A549 (cell line): ENCODE measurements at regions not wholly inside any gene's neighbourhood (a gene's known extent, or its start where the extent isn't known, plus 50 kb on each side); places are given as distances from the start of the nearest gene placed in this dataset.
A peak's percentile ranks its signal among the peaks of the same experiment; 100 is the strongest.

Source experiments
- ATAC-seq, 2 experiments: fragments of 200-7000 bp in 1 of 2; fragments of >200 bp in 1 of 2; cut with Nextera tagmentation in 1 of 2; cut with Tn5 transposase in 1 of 2; 3 replicates each; pipeline versions ENCODE4 v1.8.0 to v1.9.1; 2018 to 2020; ENCODE audit warnings: mild to moderate bottlenecking in 1 of 2, moderate library complexity in 1 of 2
- CTCF ChIA-PET: fragments of 300-600 bp; sonication (Branson Sonifier 250); formaldehyde crosslinking; extraction: SDS; loops from one replicate; lab custom pipeline; 2021; ENCODE audit warnings: antibody characterized with exemption, inconsistent platforms; lab: Yijun Ruan, JAX
- POLR2A ChIA-PET: fragments of 350-600 bp; formaldehyde crosslinking; extraction: SDS; loops from one replicate; lab custom pipeline; 2021; ENCODE audit warnings: antibody characterized with exemption, inconsistent platforms; lab: Yijun Ruan, JAX
- DNase-seq, 2 experiments: peaks; one replicate each; pipeline versions ENCODE4 v3.0.0 to v3.0.0-alpha.2; 2011 to 2016; ENCODE audit warnings: low read depth in 1 of 2, low spot score in 1 of 2
- FAIRE-seq: peaks from 2 replicates; lab custom pipeline; 2011; peaks lifted over from hg19 to GRCh38; lab: Jason Lieb, UNC
- H3K27ac ChIP-seq, 2 experiments: fragments of >200 bp; sonication (Bioruptor Twin); formaldehyde crosslinking; 3 replicates each; pipeline ENCODE4 v1.5.1; 2016 to 2017
- H3K4me1 ChIP-seq: fragments of >200 bp; sonication (Bioruptor Twin); formaldehyde crosslinking; 3 replicates; pipeline ENCODE4 v1.6.1; 2016
- H3K4me2 ChIP-seq: fragments of >200 bp; sonication (Bioruptor Twin); formaldehyde crosslinking; 3 replicates; pipeline ENCODE4 v1.6.1; 2016
- H3K4me3 ChIP-seq: fragments of >200 bp; sonication (Bioruptor Twin); formaldehyde crosslinking; 3 replicates; pipeline ENCODE4 v1.5.1; 2016
- H3K9me3 ChIP-seq: fragments of >200 bp; sonication (Bioruptor Twin); formaldehyde crosslinking; 3 replicates; pipeline ENCODE4 v1.6.1; 2016
- ATOH8 ChIP-seq: fragments of 250-450 bp; sonication (Bioruptor Pico); IDR thresholded peaks from 2 replicates; pipeline ENCODE4 v1.5.0; 2020; ENCODE audit warnings: low read depth, mild to moderate bottlenecking, moderate library complexity
- BCL3 ChIP-seq: fragments of >200 bp; sonication (Bioruptor Twin); formaldehyde crosslinking; IDR thresholded peaks from 3 replicates; pipeline ENCODE4 v1.6.1; 2016
- BHLHE40 ChIP-seq: IDR thresholded peaks from 2 replicates; pipeline ENCODE4 v1.6.1; 2012; ENCODE audit warnings: low read depth, low read length, inconsistent platforms
- CHD4 ChIP-seq: fragments of 200-600 bp; sonication (generic); IDR thresholded peaks from 2 replicates; pipeline ENCODE4 v1.6.1; 2016; ENCODE audit warnings: antibody characterized with exemption, mild to moderate bottlenecking, borderline replicate concordance
- EHF ChIP-seq: fragments of 250-450 bp; sonication (Bioruptor Pico); IDR thresholded peaks from 2 replicates; pipeline ENCODE4 v1.5.0; 2020; ENCODE audit warnings: mild to moderate bottlenecking
- EP300 ChIP-seq, 2 experiments: fragments of >200 bp; sonication (Bioruptor Twin); formaldehyde crosslinking; IDR thresholded peaks; 2 replicates in 1 of 2; 3 replicates in 1 of 2; pipeline ENCODE4 v1.6.1; 2016 to 2017
- GATA3 ChIP-seq: IDR thresholded peaks from 2 replicates; pipeline ENCODE4 v1.6.1; 2012; ENCODE audit warnings: borderline replicate concordance
- HDAC2 ChIP-seq: fragments of 200-600 bp; sonication (generic); IDR thresholded peaks from 2 replicates; pipeline ENCODE4 v1.6.1; 2016
- HEYL ChIP-seq: fragments of 250-450 bp; sonication (Bioruptor Pico); IDR thresholded peaks from 2 replicates; pipeline ENCODE4 v1.8.0; 2021; ENCODE audit warnings: mild to moderate bottlenecking, moderate library complexity
- JUN ChIP-seq, 2 experiments: fragments of >200 bp; sonication (Bioruptor Twin); formaldehyde crosslinking; IDR thresholded peaks; 2 replicates in 1 of 2; 3 replicates in 1 of 2; pipeline ENCODE4 v1.6.1; 2016 to 2017
- JUNB ChIP-seq: fragments of >200 bp; sonication (Bioruptor Twin); formaldehyde crosslinking; IDR thresholded peaks from 2 replicates; pipeline ENCODE4 v1.6.1; 2016
- MAFK ChIP-seq: fragments of 450-650 bp; IDR thresholded peaks from 2 replicates; pipeline ENCODE4 v1.6.1; 2014; ENCODE audit not compliant: partially characterized antibody
- MAX ChIP-seq: IDR thresholded peaks from 2 replicates; pipeline ENCODE4 v1.6.1; 2012
- MYC ChIP-seq: IDR thresholded peaks from 2 replicates; pipeline ENCODE4 v1.6.1; 2012; ENCODE audit warnings: mild to moderate bottlenecking, inconsistent platforms, low read length, improper control_type of control experiment, borderline replicate concordance
- NFE2L2 ChIP-seq: fragments of 150-350 bp; conservative IDR thresholded peaks from 2 replicates; pipeline ENCODE4 v1.6.1; 2014; ENCODE audit warnings: low read length
- NR3C1 ChIP-seq: fragments of >200 bp; sonication (Bioruptor Twin); formaldehyde crosslinking; IDR thresholded peaks from 3 replicates; pipeline ENCODE4 v1.6.1; 2017
- POLR2A ChIP-seq: IDR thresholded peaks from 2 replicates; pipeline ENCODE4 v1.6.1; 2012; ENCODE audit warnings: mild to moderate bottlenecking, low read length
- REST ChIP-seq: fragments of 200-600 bp; sonication (generic); IDR thresholded peaks from 2 replicates; pipeline ENCODE4 v1.6.1; 2016; ENCODE audit warnings: antibody characterized with exemption, mild to moderate bottlenecking, moderate library complexity
- SMC3 ChIP-seq: fragments of >200 bp; sonication (Bioruptor Twin); formaldehyde crosslinking; IDR thresholded peaks from 3 replicates; pipeline ENCODE4 v1.6.1; 2018; ENCODE audit warnings: inconsistent platforms
- TFCP2L1 ChIP-seq: fragments of 250-450 bp; sonication (Bioruptor Pico); IDR thresholded peaks from 2 replicates; pipeline ENCODE4 v1.5.0; 2021; ENCODE audit warnings: mild to moderate bottlenecking
- USF2 ChIP-seq: fragments of 450-650 bp; IDR thresholded peaks from 2 replicates; pipeline ENCODE4 v1.6.1; 2014; ENCODE audit warnings: antibody characterized with exemption
- ZC3H11A ChIP-seq: fragments of 450-650 bp; IDR thresholded peaks from 2 replicates; pipeline ENCODE4 v1.6.1; 2014; ENCODE audit warnings: antibody characterized with exemption, mild to moderate bottlenecking
- whole genome bisulfite sequencing: methylation state at CpG from one replicate; pipeline ENCODE4 v1.1.6; 2017; ENCODE audit errors: missing lambda C conversion rate; 5-methylcytosine and 5-hydroxymethylcytosine counted together

GRCh38 chr16:13634959-13635358 lies 285.0 kb upstream of the ERCC4 start:
- no peaks in the 10 kb centered on the region for H3K4me1 ChIP-seq
- H3K9me3 ChIP-seq, result no peaks in the 10 kb centered on the region
- WGBS, result 31% methylated on average over 6 of the region's 6 CpGs
- FAIRE-seq, result no peak
- H3K4me2 ChIP-seq, result no peak overlapping the region
- TF ChIP-seq BCL3 (no peak), JUNB (no peak), JUN (IDR thresholded peaks at IDR 0.05) (no peak), HEYL (CRISPR knock-in tag) (no peak), USF2 (no peak), POLR2A (no peak), EP300 (IDR thresholded peaks at IDR 0.05) (no peak), EHF (no peak), ZC3H11A (no peak), NR3C1 (no peak), REST (no peak), CHD4 (no peak), HDAC2 (no peak), MYC (no peak), BHLHE40 (no peak), MAX (no peak), SMC3 (no peak), NFE2L2 (no peak), GATA3 (no peak), ATOH8 (CRISPR knock-in tag) (no peak)
- no peak for ATAC-seq
- POLR2A ChIA-PET, result no interaction called here
- no peak overlapping the region for H3K4me3 ChIP-seq
- DNase-seq, result no peak
- CTCF ChIA-PET, result no interaction called here
- H3K27ac ChIP-seq, result no peak overlapping the region

GRCh38 chr16:13638218-13638617 lies 281.7 kb upstream of the ERCC4 start:
- TF ChIP-seq TFCP2L1 (CRISPR knock-in tag) (no peak), MAFK (peak; percentile 73)
- CTCF ChIA-PET, result no interaction called here
- FAIRE-seq, result no peak
- 39% methylated on average over 2 of the region's 2 CpGs for WGBS
- no peaks in the 10 kb centered on the region for H3K4me1 ChIP-seq
- H3K4me2 ChIP-seq, result no peak overlapping the region
- H3K9me3 ChIP-seq, result no peaks in the 10 kb centered on the region
- H3K4me3 ChIP-seq, result no peak overlapping the region
- no peak overlapping the region for H3K27ac ChIP-seq
- DNase-seq, result no peak
- ATAC-seq, result no peak
- POLR2A ChIA-PET, result no interaction called here
